ENCODE measurements at regions not wholly inside any gene's neighbourhood (a gene's known extent, or its start where the extent isn't known, plus 50 kb on each side); places are given as distances from the start of the nearest gene placed in this dataset.
A peak's percentile ranks its signal among the peaks of the same experiment; 100 is the strongest.

DNA sequence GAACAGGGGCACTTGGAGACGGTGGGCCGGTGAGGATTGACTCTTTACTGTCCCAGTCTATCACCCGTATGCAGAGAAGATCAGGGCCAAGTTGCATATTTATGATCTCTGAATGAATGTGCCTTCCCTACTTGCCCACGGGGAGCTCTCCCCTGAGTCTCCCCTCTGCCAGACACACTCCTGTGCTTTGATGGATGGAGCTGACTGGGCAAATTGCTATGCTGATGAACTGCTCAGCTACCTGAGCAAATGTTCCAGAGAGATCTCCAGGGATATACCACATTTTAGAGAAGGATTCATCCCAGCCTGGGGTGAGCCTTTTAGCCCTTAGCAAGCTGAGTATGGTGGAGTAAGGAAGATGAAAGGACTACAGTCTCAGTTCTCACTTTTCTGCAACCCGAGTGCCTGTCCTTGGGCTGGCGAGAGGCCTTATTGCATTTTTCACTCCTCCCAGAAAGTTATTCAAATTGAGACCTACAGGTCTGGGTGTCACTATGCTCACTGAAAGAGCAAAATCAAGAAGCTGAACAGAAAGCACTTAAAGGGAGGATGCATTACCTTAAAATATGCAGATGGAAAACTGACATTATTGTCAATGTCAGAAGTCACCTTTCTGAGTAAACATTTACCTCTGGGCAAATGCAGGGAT is 526.7 kb upstream of the WWC1 start:
- no peaks in the 10 kb centered on the region for H4K20me1 ChIP-seq (ENCODE audit: control insufficient read depth, extremely low read depth, insufficient read depth, low read length)
- no peaks in the 10 kb centered on the region for H3K9me1 ChIP-seq (ENCODE audit: control insufficient read depth, extremely low read depth, insufficient read depth, low read length)
- H3K4me2 ChIP-seq (ENCODE audit: control insufficient read depth, extremely low read depth, insufficient read depth, low read depth, low read length), result no peak overlapping the region
- H3K9ac ChIP-seq (ENCODE audit: control insufficient read depth, extremely low read depth, insufficient read depth, low read length), result peak overlapping the region; percentile 6
- DNase-seq (ENCODE audit: low read depth, low spot score), result no peak
- no peaks in the 10 kb centered on the region for H3K9me3 ChIP-seq (ENCODE audit: control insufficient read depth, low read depth, low read length)
- no peaks in the 10 kb centered on the region for H3K27me3 ChIP-seq (ENCODE audit: control insufficient read depth, extremely low read depth, insufficient read depth, low read length)
- peak; percentile 68 for FAIRE-seq
- peaks cover 29% of the 10 kb centered on the region for H3K4me1 ChIP-seq (ENCODE audit: control insufficient read depth, extremely low read depth, insufficient read depth, low read length)
- H3K79me2 ChIP-seq (ENCODE audit: control insufficient read depth, insufficient read depth, low read length), result no peaks in the 10 kb centered on the region
- peak overlapping the region; percentile 47 for H2AFZ ChIP-seq (ENCODE audit: control insufficient read depth, low read length)
- dilution Hi-C loops (cut with MboI; ENCODE audit: extremely low pct_ligation_motif_present, low sequenced_read_pairs), result no loop called here
- no peaks in the 10 kb centered on the region for H3K36me3 ChIP-seq (ENCODE audit: control insufficient read depth in 2 of 2, extremely low read depth in 1 of 2, insufficient read depth in 2 of 2, low read length in 2 of 2)
- no peak for TF ChIP-seq EZH2 (IDR thresholded peaks at IDR 0.05; ENCODE audit: low read length)
- TF ChIP-seq, protein P1, sequence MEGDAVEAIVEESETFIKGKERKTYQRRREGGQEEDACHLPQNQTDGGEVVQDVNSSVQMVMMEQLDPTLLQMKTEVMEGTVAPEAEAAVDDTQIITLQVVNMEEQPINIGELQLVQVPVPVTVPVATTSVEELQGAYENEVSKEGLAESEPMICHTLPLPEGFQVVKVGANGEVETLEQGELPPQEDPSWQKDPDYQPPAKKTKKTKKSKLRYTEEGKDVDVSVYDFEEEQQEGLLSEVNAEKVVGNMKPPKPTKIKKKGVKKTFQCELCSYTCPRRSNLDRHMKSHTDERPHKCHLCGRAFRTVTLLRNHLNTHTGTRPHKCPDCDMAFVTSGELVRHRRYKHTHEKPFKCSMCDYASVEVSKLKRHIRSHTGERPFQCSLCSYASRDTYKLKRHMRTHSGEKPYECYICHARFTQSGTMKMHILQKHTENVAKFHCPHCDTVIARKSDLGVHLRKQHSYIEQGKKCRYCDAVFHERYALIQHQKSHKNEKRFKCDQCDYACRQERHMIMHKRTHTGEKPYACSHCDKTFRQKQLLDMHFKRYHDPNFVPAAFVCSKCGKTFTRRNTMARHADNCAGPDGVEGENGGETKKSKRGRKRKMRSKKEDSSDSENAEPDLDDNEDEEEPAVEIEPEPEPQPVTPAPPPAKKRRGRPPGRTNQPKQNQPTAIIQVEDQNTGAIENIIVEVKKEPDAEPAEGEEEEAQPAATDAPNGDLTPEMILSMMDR (optimal IDR thresholded peaks at IDR 0.05 in 1 of 3, IDR thresholded peaks at IDR 0.05 in 1 of 3, conservative IDR thresholded peaks at IDR 0.05 in 1 of 3; ENCODE audit: extremely low read depth in 1 of 3, insufficient read depth in 2 of 3, low read length in 3 of 3), result no peak
- no peak overlapping the region for H3K4me3 ChIP-seq (ENCODE audit: control insufficient read depth in 2 of 3, extremely low read depth in 1 of 3, insufficient read depth in 2 of 3, low read depth in 1 of 3, low read length in 3 of 3)
- peak overlapping the region; percentile 45 for H3K27ac ChIP-seq (ENCODE audit: control insufficient read depth, insufficient read depth, low read length)

DNA sequence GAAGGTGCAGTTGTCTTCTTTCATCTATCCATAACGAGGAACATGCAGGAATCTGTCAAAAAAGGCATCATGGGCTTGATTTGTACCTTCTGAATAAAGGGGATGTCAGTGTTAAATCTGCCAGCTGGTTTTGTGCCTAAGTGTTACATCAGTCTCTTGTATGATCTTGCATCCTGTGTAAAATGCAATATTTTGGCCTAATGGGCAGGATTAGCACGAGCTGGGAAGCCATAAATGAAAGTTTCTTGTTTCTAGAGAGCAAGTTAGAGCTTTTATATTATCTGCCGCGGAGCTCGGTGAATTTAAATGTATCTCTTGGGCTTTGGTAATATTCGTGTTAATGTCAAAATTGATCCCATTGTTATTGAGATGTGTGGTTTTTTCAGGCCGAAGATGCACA is 526.1 kb upstream of the WWC1 start:
- Histone ChIP-seq H3K4me2 (ENCODE audit: control insufficient read depth, extremely low read depth, insufficient read depth, low read depth, low read length) (no peak overlapping the region), H3K4me3 (ENCODE audit: control insufficient read depth in 2 of 3, extremely low read depth in 1 of 3, insufficient read depth in 2 of 3, low read depth in 1 of 3, low read length in 3 of 3) (no peak overlapping the region), H3K27me3 (ENCODE audit: control insufficient read depth, extremely low read depth, insufficient read depth, low read length) (no peaks in the 10 kb centered on the region), H3K79me2 (ENCODE audit: control insufficient read depth, insufficient read depth, low read length) (no peaks in the 10 kb centered on the region), H3K36me3 (ENCODE audit: control insufficient read depth in 2 of 2, extremely low read depth in 1 of 2, insufficient read depth in 2 of 2, low read length in 2 of 2) (no peaks in the 10 kb centered on the region), H3K9ac (ENCODE audit: control insufficient read depth, extremely low read depth, insufficient read depth, low read length) (no peak overlapping the region), H3K27ac (ENCODE audit: control insufficient read depth, insufficient read depth, low read length) (no peak overlapping the region), H3K9me1 (ENCODE audit: control insufficient read depth, extremely low read depth, insufficient read depth, low read length) (no peaks in the 10 kb centered on the region), H4K20me1 (ENCODE audit: control insufficient read depth, extremely low read depth, insufficient read depth, low read length) (no peaks in the 10 kb centered on the region), H3K9me3 (ENCODE audit: control insufficient read depth, low read depth, low read length) (no peaks in the 10 kb centered on the region), H3K4me1 (ENCODE audit: control insufficient read depth, extremely low read depth, insufficient read depth, low read length) (peaks cover 23% of the 10 kb centered on the region), H2AFZ (ENCODE audit: control insufficient read depth, low read length) (peak overlapping the region; percentile 27)
- dilution Hi-C loops (cut with MboI; ENCODE audit: extremely low pct_ligation_motif_present, low sequenced_read_pairs), result no loop called here
- no peak for FAIRE-seq
- TF ChIP-seq, protein P1 (optimal IDR thresholded peaks at IDR 0.05 in 1 of 3, IDR thresholded peaks at IDR 0.05 in 1 of 3, conservative IDR thresholded peaks at IDR 0.05 in 1 of 3; ENCODE audit: extremely low read depth in 1 of 3, insufficient read depth in 2 of 3, low read length in 3 of 3), result no peak
- TF ChIP-seq EZH2 (IDR thresholded peaks at IDR 0.05; ENCODE audit: low read length), result no peak
- DNase-seq (ENCODE audit: low read depth, low spot score), result no peak

Measured in keratinocyte (primary cell).